Loucy (cell line): ENCODE measurements at regions not wholly inside any gene's neighbourhood (a gene's known extent, or its start where the extent isn't known, plus 50 kb on each side); places are given as distances from the start of the nearest gene placed in this dataset.

Experiments used
- H2AFZ ChIP-seq: fragments of 200-600 bp; sonication (generic); 2 replicates; pipeline ENCODE4 v1.6.0; 2016; ENCODE audit warnings: antibody characterized with exemption, mild to moderate bottlenecking, low read length, moderate library complexity
- H3F3A ChIP-seq: fragments of 200-600 bp; 2 replicates; pipeline ENCODE4 v1.6.0; 2016; ENCODE audit warnings: antibody characterized with exemption, low read depth, mild to moderate bottlenecking
- H3K27me3 ChIP-seq: fragments of 200-600 bp; sonication (generic); 2 replicates; pipeline ENCODE4 v1.6.1; 2014; ENCODE audit warnings: low read length, mild to moderate bottlenecking; ENCODE audit not compliant: insufficient read depth, poor library complexity, severe bottlenecking
- H3K36me3 ChIP-seq: fragments of 200-600 bp; sonication (generic); 2 replicates; pipeline ENCODE4 v1.6.1; 2016; ENCODE audit warnings: low read length; ENCODE audit not compliant: insufficient read depth
- H3K4me1 ChIP-seq: fragments of 200-600 bp; sonication (generic); 2 replicates; pipeline ENCODE4 v1.5.1; 2014; ENCODE audit warnings: low read length, mild to moderate bottlenecking; ENCODE audit not compliant: insufficient read depth, poor library complexity, severe bottlenecking
- H3K4me2 ChIP-seq: fragments of 200-600 bp; sonication (generic); 2 replicates; pipeline ENCODE4 v1.6.0; 2014; ENCODE audit warnings: antibody characterized with exemption, low read length, low read depth, mild to moderate bottlenecking; ENCODE audit not compliant: poor library complexity, severe bottlenecking
- H3K4me3 ChIP-seq: fragments of 200-600 bp; sonication (generic); 2 replicates; pipeline ENCODE4 v1.5.1; 2014; ENCODE audit warnings: low read length, mild to moderate bottlenecking, mixed read lengths; ENCODE audit not compliant: poor library complexity, severe bottlenecking
- H3K79me2 ChIP-seq: fragments of 200-600 bp; sonication (generic); 2 replicates; pipeline ENCODE4 v1.6.1; 2014; ENCODE audit warnings: low read length; ENCODE audit not compliant: insufficient read depth
- H3K9ac ChIP-seq: fragments of 200-600 bp; sonication (generic); 2 replicates; pipeline ENCODE4 v1.6.0; 2014; ENCODE audit warnings: mild to moderate bottlenecking, low read depth, low read length, moderate library complexity; ENCODE audit not compliant: poor library complexity, severe bottlenecking
- H3K9me2 ChIP-seq: fragments of 200-600 bp; sonication (generic); replicated peaks from 2 replicates; pipeline ENCODE4 v1.6.1; 2016; ENCODE audit warnings: low read depth, low read length, mixed read lengths
- H3K9me3 ChIP-seq: fragments of 200-600 bp; sonication (generic); 2 replicates; pipeline ENCODE4 v1.6.1; 2014; ENCODE audit warnings: mild to moderate bottlenecking, antibody characterized with exemption, low read length, low read depth; ENCODE audit not compliant: insufficient read depth
- H4K20me1 ChIP-seq: fragments of 200-600 bp; sonication (generic); 2 replicates; pipeline ENCODE4 v1.6.0; 2014; ENCODE audit warnings: antibody characterized with exemption, low read length, mild to moderate bottlenecking; ENCODE audit not compliant: insufficient read depth, poor library complexity, severe bottlenecking
- CTCF ChIP-seq: fragments of 200-600 bp; sonication (generic); conservative IDR thresholded peaks from 2 replicates; pipeline ENCODE4 v1.5.1; 2014; ENCODE audit warnings: mild to moderate bottlenecking, antibody characterized with exemption, low read length
- EZH2phosphoT487 ChIP-seq: fragments of 200-600 bp; IDR thresholded peaks from 2 replicates; pipeline ENCODE4 v1.6.1; 2018; ENCODE audit warnings: antibody characterized with exemption, mild to moderate bottlenecking, moderate library complexity, borderline replicate concordance

GRCh38 chr2:144683966-144684365 is 164.0 kb upstream of the ZEB2 start:
- Histone ChIP-seq H3K9ac (no peak overlapping the region), H3K4me2 (no peak overlapping the region)

GRCh38 chr2:144683107-144683753 is 163.3 kb upstream of the ZEB2 start:
- no peaks in the 10 kb centered on the region for H3K36me3 ChIP-seq
- no peak overlapping the region for H3K9ac ChIP-seq
- no peaks in the 10 kb centered on the region for H3K27me3 ChIP-seq
- H3K9me2 ChIP-seq, result no peaks in the 10 kb centered on the region
- H3K79me2 ChIP-seq, result no peaks in the 10 kb centered on the region
- H3F3A ChIP-seq, result no peaks in the 10 kb centered on the region
- TF ChIP-seq EZH2phosphoT487, result no peak
- H3K4me1 ChIP-seq, result no peaks in the 10 kb centered on the region
- H3K4me2 ChIP-seq, result no peak overlapping the region
- H2AFZ ChIP-seq, result 0 out of 2 replicates have a peak overlapping the region, but pooled peaks have one; percentile 7
- no peak overlapping the region for H3K4me3 ChIP-seq
- no peaks in the 10 kb centered on the region for H3K9me3 ChIP-seq
- H4K20me1 ChIP-seq, result no peaks in the 10 kb centered on the region

More at GRCh38 chr2:144683966-144684365, 164.0 kb upstream of the ZEB2 start:
- TF ChIP-seq EZH2phosphoT487 (no peak), CTCF (no peak)
- H3K36me3 ChIP-seq, result no peaks in the 10 kb centered on the region
- H3K9me3 ChIP-seq, result no peaks in the 10 kb centered on the region
- no peak overlapping the region for H2AFZ ChIP-seq
- H3K4me3 ChIP-seq, result no peak overlapping the region
- no peaks in the 10 kb centered on the region for H3K9me2 ChIP-seq
- no peaks in the 10 kb centered on the region for H3K79me2 ChIP-seq
- no peaks in the 10 kb centered on the region for H3K4me1 ChIP-seq
- H3K27me3 ChIP-seq, result no peaks in the 10 kb centered on the region
- no peaks in the 10 kb centered on the region for H3F3A ChIP-seq
- H4K20me1 ChIP-seq, result no peaks in the 10 kb centered on the region

- Histone ChIP-seq H3K4me1 (no peaks in the 10 kb centered on the region), H3K4me2 (no peak overlapping the region)
Observed at GRCh38 chr2:144682248-144682647, 162.3 kb upstream of the ZEB2 start.

More at GRCh38 chr2:144682248-144682647, 162.3 kb upstream of the ZEB2 start:
- no peaks in the 10 kb centered on the region for H3K9me3 ChIP-seq
- H3F3A ChIP-seq, result no peaks in the 10 kb centered on the region
- no peaks in the 10 kb centered on the region for H3K27me3 ChIP-seq
- no peaks in the 10 kb centered on the region for H3K79me2 ChIP-seq
- no peaks in the 10 kb centered on the region for H3K9me2 ChIP-seq
- TF ChIP-seq EZH2phosphoT487 (no peak), CTCF (no peak)
- H3K4me3 ChIP-seq, result no peak overlapping the region
- H4K20me1 ChIP-seq, result no peaks in the 10 kb centered on the region
- H3K36me3 ChIP-seq, result no peaks in the 10 kb centered on the region
- 0 out of 2 replicates have a peak overlapping the region, but pooled peaks have one; percentile 16 for H2AFZ ChIP-seq
- no peak overlapping the region for H3K9ac ChIP-seq
